ENCODE measurements at regions not wholly inside any gene's neighbourhood (a gene's known extent, or its start where the extent isn't known, plus 50 kb on each side); places are given as distances from the start of the nearest gene placed in this dataset.
"Not testable (repeated sequence)": the region's sequence is repeated elsewhere in the genome, so short reads cannot be mapped to it uniquely, and the experiment has no call there.

DNA sequence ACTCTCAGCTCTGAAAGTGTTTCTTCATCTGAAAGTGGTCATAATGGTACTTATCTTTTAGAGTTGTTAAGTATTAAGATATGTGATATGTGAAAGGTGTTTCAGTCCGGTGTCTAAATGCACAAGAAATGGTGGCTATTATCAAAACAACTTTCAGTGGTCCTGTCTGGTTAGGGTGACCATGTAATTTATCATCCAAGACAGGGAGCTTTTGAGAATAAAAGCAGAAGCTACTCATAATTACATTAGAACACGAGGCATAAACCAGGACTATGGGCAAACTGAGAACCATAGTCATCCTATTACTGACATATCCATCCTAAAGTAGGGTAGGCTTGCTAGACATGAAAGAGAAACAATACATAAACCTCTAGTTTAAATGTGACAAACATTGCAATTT is 418.1 kb upstream of the SEMA6A start:
- no peak for DNase-seq

DNA sequence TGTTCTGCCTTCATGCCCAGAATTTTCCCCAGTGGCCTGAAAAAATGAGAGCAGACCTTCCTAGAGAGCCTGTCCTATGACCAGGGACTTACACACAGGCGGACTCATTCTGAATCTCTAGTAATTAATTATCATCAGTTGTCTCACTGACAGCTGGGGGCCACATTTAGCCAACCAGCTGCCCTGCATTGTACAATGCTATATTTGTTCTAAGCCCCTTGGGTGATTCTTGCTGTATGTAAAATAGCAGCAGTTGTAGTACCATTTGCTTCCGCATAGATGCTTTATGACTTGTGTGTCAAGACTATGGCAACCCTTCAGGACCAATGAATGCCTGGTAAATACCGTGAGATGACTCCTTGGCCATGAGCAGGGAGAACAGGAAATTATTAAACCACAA is 415.4 kb upstream of the SEMA6A start:
- DNase-seq: peak; percentile 45

DNA sequence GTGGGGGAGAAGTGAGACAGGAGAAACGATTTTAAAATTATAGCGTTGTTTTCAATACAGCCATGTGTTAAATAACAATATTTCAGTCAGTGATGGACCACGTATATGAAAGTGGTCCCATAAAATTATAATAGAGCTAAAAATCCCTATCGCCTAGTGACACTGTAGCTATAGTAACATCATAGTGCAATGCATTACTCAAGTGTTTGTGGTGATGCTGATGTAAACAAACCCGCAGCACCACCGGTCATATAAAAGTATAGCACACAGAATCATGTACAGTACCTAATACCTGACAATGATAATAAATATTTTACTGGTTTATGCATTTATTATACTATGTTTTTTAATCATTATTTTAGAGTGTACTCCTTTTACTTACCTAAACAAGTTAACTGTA is 407.4 kb upstream of the SEMA6A start:
- DNase-seq: no peak

DNA sequence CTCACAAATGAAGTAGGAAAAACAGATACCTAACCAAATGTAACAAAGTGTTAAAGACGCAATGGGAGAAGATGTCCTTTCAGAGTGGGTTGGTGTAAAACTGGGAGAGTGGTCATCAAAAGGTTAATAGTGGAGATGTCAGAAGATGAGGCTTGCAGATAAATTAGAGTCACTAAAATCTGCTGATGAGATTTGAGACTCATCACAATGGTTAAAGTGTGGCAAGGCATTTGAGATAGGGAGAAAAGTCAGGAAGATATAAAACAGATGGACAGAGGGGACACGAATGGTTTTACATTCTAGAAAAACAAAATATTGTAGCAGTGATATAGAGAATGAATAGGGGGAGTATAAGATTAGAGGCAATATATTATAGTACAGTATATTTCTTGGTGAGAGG is 406.0 kb upstream of the SEMA6A start:
- DNase-seq: no peak

DNA sequence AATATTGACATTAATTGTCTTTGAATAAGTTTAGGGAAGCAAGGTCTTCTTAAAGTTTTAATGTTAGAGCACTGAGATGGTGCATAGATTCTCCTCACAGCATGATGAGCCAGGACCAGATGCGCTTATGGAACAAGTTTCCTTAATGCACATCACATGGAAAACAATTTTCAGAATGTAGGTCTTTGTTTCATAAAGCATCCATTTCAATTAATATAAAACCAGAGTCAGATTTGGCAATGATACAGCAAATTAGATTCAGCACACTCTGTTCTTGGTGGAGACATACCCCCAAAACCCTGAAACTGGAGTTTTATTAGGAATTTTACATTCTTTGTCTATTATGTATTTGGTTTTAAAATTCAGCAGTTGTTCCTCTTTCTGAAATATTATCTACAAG is 402.1 kb upstream of the SEMA6A start:
- DNase-seq: no peak

DNA sequence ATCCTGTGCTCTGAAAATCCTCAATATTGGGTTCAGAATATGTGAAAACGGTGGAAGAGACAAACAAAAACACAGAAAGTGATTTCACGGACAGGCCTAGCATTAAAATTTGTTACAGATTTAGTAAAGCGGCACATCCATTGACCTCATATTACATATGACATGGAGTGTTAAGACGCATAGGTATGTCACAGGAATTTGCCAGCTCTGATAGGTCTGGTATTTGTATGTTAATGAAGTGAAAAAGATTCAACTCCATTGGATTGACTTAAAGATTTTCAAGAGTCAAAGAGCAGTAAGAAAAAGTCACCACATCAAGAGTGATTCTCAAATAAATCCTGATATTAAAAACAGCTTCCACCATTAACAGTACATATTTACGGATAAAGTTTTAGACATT is 396.5 kb upstream of the SEMA6A start:
- DNase-seq: no peak

DNA sequence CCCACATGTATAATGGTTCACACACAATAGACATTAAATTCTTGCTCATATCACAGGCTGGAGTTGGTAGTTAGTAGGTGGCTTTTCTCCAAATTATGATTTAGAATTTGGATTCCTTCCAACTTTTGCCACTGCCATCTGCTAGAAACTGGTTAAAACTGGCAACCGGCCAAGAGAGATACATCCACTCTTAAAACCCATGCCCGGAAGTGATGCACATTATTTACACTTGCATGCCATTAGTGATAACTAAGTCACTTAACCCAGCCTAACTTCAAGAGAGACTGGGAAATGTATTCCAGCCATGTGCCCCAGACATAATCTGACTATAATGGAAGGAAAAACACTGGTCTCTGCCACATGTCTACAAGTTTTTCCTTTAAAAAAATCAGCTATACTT is 395.7 kb upstream of the SEMA6A start:
- DNase-seq: no peak

DNA sequence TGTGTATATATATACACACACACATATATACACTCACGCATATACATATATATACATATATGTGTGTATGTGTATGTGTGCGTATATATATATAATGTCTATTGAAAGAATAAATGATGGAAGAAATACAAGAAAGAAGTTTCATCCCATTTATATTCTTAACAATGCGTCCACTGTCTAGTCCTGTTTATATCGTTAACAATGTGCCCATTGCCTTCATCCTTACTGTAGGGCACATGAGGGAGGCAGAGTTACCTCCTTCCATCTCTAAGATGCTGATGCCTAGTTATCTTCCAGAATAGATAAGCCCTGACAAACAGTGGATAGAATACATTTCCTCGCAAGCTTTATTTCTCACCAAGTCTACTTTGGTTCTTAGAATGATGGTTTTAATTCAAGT is 389.8 kb upstream of the SEMA6A start:
- no peak for DNase-seq

DNA sequence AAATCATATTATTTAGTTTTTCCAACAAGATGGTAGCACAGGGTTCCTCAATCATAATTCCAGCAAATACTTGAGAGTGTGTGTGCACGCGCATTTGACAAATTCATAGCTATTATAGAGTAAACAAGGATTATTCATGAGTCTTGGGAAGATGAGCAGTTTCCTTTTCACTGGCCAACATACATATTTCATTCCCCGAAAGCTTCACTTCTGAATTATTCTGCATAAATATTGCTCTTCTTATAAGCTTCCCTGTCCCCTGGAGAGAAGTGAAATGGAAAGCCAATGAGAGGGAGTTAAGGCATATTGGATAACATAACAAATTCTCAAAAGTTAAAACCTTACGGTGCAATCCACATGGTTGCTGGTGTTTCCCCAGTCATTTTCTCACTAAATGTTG is 386.4 kb upstream of the SEMA6A start:
- DNase-seq: no peak

DNA sequence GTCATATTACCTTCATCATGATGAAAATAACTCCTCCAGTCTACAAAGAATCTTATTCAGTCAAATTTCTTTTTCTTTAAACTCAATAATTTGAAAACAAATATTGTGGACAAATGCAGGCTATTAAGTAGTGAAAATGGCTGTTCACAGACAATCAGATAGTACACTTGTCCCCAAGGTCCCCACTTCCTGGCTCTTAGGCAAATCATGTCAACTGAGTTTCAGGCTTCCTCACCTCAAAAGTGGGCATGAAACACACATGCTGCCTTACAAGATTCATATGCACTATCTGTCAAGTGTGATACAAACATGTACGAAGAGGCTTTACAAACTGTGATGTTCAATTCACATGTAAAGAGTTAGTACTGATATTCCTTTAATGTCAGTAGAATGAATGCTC is 385.2 kb upstream of the SEMA6A start:
- no peak for DNase-seq

DNA sequence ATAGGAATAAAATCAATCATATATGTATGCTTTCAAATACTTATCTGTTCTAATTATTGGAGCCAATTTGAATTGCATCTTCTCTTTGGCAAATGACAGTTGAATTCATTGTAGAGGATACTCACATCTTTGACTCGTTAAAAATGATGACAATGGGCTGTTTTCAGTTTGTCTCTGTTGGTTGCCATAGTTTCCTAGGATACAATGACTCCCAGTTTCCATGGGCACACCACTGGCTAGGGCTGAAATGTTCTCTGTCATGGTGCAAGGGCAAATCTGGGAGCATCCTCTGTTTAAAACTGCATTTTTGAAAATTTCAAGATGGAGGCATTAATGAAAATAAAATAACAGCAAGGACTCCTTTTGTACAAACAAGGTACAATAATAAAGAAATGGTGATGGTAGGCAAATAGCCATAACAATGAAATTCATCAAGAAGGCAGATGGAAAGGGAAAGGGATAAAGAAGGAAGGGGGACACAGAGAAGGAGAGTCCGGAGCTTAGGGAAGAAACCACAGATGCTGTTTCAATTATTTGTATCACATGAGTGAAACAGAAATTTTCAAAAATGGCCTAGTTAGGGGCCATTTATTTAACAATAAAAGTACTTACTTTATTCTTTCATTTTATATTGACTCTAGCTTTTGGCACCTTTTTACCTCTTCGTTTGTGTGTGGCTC is 378.8 kb upstream of the SEMA6A start:
- peak; percentile 66 for DNase-seq

DNA sequence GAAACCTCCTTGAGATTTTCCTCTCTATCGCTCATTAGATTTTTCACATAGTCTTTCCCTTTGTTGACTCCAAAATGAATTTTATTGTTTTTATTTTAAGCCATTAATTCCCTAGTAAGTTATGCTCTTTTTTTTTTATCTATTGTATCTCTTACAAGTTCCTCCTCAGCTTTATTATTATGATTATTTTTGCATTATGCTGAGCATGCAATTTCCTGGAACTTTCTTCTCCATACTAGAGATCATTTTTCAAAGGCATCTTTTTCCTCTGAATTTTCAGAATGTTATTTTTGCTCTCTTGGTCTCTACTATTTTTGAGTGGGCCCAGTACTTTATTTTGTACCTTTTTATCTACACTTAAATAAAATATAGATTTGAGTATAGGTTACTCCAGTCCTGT is 376.6 kb upstream of the SEMA6A start:
- DNase-seq: no peak

DNA sequence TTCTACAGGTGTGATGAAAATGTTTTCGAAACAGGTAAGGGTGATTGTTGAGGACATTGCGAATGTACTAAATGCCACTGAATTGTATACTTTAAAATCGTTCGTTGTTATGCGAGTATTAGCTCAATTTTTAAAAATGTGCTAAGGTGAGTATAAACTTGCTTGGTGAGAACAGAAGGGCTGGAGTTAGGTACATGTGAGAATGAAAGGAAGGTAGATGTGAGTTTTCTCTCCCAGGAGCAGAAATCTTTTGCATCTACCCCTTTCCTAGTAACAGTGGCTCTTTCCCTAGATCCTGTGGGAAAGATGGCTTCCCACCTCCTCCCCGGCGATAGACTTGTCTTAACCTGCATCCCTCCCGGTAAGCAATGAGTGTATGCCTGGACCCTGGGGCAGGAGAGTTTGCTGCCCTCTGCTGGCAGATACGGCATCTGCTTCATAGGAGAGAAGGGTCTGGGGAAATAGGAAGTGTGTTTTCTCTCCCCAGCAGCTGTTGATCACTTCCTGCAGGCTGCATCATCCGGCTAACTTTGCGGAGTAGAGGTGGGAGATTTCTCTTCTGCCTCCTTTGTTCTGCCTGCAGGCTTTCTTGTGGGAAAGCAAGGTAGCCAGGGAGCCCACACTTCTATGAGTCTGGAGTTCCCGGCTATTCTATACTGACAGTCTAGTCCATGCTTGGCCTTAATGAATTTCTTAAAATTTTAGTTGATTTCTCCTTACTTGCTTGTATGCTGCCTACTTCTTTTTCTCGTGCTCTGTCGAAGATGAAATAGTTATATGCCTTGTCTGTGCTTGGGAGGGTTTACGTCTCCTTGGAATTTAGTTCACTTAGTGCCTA is 373.3 kb upstream of the SEMA6A start:
- DNase-seq: peak; percentile 44

DNA sequence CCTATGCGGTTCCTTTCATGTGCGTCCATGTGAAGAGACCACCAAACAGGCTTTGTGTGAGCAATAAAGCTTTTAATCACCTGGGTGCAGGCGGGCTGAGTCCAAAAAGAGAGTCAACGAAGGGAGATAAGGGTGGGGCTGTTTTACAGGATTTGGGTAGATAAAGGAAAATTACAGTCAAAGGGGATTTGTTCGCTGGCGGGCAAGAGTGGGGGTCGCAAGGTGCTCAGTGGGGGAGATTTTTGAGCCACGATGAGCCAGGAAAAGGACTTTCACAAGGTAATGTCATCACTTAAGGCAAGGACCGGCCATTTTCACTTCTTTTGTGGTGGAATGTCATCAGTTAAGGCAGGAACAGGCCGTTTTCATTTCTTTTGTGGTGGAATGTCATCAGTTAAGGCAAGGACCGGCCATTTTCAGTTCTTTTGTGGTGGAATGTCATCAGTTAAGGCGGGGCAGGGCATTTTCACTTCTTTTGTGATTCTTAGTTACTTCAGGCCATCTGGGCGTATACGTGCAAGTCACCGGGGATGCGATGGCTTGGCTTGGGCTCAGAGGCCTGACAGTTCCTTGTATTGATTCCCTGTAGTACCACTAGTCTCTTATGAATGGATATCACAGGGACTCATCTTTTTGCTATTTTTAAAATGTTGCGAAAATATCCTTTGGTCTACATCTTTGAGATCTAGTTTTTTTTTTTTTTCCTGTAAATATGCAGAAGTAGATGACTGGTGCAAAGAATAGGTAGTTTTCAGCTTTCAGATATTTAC is 371.2 kb upstream of the SEMA6A start:
- not testable (repeated sequence) for DNase-seq

DNA sequence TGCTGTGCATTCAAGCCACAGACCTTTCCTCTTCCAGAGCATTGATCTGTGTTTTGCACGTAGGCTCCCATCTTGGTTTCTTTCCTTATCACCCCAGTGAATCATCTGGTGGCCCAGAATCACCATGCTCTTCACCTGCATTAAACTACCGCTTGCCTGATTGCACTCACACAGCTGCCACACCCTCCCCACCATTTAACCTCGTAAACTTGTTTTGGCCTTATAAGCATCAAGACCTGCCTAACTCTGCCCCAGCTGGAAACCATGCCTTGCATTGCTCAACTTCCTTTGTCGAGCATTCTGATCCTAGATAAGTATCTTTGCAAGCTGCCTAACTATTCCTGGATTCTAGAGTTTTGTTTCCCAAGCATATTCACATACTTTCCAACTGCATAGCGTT is 369.6 kb upstream of the SEMA6A start:
- DNase-seq: no peak

DNA sequence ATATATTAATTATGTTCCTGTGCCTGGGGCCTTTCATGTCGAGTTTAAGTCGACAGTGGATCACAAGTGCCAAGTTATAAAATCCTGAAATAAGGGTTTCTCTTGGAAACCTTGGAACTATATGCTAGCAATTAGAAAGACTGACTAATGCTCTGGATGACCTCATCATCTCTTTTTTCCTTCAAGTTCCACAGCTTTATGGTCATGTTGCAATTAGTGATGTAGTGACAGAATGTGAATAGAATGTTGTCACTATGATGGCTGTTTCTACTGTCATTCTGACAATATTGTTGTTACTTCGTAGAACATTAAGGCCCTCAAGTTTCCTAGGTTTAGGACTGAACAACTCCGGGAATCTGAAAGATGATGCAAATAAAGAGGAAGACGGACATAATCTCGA is 368.0 kb upstream of the SEMA6A start:
- DNase-seq: no peak

DNA sequence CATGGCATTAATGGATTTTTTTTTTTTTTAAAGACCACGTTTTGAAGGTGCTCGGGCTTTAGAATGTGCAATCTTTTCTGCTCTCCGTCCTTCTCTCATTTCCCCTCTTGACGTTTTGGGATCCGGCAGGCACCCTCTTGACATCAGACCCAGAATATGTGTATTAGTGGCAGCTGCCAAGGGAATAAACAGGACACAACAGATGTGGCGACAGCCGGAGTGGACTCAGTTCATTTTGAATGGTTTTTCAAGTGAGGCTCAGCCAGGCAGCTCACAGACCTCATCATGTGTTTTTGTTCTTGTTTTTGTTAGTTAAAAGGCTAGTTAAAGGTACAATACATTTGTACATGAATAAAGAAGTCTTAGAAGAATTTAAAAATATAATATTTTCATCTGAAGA is 365.0 kb upstream of the SEMA6A start:
- no peak for DNase-seq

DNA sequence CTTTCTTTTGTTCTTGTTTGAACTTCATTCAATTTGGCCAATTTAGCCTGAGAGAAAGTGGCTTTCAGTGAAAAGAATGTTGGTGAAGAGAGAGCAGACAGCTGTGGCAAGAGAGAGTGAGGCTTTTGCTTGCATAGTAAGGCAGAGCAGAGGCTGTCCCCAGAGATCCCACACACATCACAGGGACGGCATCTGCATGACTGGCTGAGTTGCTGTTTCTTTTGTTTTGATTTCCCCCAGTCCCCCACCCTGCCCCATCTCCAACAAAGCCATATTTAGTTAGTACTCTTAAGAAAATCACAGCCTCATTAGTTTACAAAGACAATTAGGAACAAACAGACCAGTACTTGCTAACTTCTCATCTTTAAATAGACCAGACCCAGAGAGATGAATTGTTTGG is 363.9 kb upstream of the SEMA6A start:
- peak; percentile 23 for DNase-seq

DNA sequence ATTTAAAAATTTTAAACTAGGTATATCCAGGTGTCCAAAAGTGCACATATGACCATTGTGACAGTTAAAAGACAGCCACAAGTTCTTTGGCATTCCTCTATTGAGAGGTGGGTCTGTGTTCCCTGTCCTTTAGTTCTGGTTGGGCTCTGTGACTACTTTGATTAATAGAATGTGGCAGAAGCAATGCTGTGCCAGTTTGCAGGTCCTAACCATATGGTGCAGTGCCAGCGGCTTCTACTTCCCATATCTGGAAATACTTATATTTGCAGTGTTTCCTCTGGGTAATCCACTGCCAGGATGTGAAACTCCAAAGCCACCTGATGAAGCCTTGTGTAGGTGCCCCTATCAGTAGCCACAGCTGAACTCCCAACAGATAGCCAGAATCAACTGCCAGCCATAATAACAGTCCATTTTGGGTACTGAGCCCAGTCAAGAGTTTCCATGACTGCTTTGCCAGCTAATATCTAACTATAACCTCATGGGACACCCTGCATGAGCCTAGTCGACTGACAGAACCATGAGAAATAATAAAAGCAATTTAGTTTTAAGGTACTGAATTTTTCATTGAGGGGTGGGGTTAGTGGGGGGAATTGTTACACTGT is 361.0 kb upstream of the SEMA6A start:
- no peak for DNase-seq

DNA sequence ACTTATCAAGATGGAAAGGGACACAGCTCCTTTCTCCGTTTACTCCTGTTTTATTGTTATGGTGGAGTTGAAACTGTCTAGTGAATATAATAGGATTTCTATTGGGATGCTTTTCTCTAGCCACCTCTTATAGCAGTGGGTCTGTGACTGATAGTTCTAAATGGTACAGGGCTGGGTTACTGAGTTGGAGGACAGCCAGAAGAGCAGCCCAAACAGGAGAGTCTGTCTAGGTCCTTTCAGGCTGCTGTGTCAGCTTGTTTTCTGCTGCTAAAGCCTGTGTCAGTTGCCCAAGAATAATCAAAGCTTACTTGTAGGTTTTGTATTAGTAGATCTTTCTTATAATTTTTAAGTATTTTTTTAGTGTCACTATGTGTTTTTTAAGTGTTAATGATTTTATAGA is 356.0 kb upstream of the SEMA6A start:
- no peak for DNase-seq

DNA sequence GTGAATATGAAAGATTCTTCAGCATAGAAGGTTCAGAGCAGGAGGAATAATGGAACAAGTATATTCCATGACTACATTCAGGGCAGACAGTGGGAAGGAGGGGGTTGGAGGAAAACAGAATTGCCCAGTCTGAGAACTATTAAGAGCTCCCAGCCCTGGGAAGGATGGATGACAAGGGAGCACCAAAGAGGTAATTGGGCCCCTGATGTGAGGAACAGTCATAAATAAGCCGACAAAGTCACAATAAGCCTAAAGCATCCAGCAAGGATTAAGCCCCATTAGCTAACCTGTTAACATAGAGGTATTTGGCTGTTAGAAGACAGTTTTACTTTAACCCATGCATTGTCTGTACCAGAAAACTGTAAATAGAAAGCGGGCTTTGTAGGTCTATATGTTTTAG is 348.7 kb upstream of the SEMA6A start:
- no peak for DNase-seq

DNA sequence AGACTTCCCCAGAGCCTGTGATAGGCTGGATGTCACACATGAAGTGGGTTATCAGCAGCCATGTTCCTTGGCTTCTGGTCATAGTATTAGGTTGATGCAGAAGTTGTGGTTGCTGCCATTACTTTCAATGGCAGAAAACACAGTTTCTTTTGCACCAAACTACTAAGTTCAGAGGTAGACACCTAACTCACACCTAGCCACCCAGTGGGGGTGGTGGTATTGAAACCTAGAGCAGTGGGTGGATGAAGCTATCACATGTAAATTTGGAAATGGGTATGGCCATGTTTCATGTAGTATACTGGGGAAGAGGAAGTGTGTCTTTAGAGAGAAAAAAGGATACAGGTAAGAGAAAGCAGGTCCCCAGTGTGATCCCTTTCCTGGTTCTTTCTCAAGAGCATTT is 347.9 kb upstream of the SEMA6A start:
- DNase-seq: no peak

DNA sequence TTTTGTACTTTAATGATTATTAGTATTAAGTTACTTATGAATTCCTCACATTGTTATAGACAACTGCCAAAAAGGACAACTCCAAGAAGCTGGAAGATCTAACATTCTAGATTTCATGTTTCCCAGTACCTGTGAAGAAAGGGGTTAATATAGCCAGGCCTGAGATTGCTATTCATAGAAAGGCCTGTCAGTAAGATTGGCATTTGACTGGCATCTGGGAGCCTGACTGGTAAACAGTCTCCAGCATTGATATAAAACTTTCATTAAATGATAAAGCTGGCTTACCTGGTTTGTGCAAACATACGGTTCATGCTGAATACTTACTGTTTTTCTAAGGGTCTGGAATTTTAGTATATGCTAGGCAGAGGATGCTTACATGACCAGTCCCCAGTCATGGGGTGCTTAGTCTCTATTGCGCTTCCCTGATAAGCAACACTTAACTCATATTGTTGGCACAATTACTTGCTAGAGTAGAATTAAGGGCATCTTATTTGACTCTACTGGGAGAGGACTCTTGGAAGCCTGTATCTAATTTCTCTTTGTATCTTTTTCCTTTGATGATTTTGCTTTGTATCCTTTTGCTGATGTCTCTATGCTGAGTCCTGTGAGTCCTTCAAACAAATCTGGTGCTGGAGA is 340.4 kb upstream of the SEMA6A start:
- DNase-seq: no peak
